ENCODE measurements at regions not wholly inside any gene's neighbourhood (a gene's known extent, or its start where the extent isn't known, plus 50 kb on each side); places are given as distances from the start of the nearest gene placed in this dataset.

DNA sequence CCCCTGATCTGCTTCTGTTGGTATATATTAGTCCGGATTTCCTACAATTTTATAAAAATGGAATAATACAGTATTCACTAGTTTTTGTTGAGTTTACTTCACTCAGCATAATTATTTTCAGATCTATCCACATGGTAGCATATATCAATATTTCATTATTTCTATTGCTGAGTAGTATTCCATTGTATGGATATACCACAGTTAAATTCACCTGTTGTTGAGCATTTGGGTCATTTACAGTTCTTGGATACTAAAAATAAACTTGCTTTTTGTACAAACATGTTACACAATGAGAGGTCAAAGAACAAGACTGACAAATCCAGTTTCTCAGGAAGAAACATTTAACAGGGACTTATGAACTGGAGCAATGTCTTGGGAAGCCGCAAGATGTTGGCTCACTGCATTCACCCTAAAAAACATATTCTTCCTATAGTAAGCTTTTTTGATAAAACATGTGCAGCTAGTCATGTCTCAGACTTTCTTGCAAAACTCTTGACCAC lies 126.9 kb upstream of the HS3ST2 start:
- ChIA-PET POLR2A (no interaction called here), CTCF (interaction anchor here (1.1 kb wide), 1 partner anchor 9 kb away, joined by 3 read pairs; no protein-coding TSS in a partner anchor)
- no peak for DNase-seq (ENCODE audit: low read depth, low spot score)
- H4K20me1 ChIP-seq (replicated peaks; ENCODE audit: control insufficient read depth, extremely low read depth, insufficient read depth, low read length), result no peaks in the 10 kb centered on the region
- no peaks in the 10 kb centered on the region for H3K27me3 ChIP-seq (ENCODE audit: control insufficient read depth in 2 of 2, insufficient read depth in 2 of 2, low read length in 2 of 2)
- H3K4me2 ChIP-seq (ENCODE audit: insufficient read depth, low read length), result no peak overlapping the region
- H3K27ac ChIP-seq (ENCODE audit: insufficient read depth, low read depth, low read length), result no peak overlapping the region
- no peak overlapping the region for H2AFZ ChIP-seq (ENCODE audit: low read depth, low read length)
- dilution Hi-C loops (cut with MboI; ENCODE audit: extremely low pct_ligation_motif_present, low sequenced_read_pairs), result no loop called here
- H3K9me1 ChIP-seq (replicated peaks; ENCODE audit: control insufficient read depth, extremely low read depth, insufficient read depth, low read length), result no peaks in the 10 kb centered on the region
- intact Hi-C loops (cut with micrococcal nuclease), result no loop called here
- no peak overlapping the region for H3K4me3 ChIP-seq (replicated peaks in 1 of 3; ENCODE audit: insufficient read depth in 1 of 3, low read depth in 1 of 3, low read length in 3 of 3)
- H3K79me2 ChIP-seq (ENCODE audit: control insufficient read depth, insufficient read depth, low read length), result no peaks in the 10 kb centered on the region
- no peak overlapping the region for H3K9ac ChIP-seq (replicated peaks; ENCODE audit: extremely low read depth, insufficient read depth, low read length)
- H3K36me3 ChIP-seq (ENCODE audit: control insufficient read depth in 2 of 2, extremely low read depth in 1 of 2, insufficient read depth in 2 of 2, low read length in 2 of 2), result no peaks in the 10 kb centered on the region
- no peak for FAIRE-seq
- H3K4me1 ChIP-seq (ENCODE audit: control insufficient read depth, extremely low read depth, insufficient read depth, low read length), result no peaks in the 10 kb centered on the region
- H3K9me3 ChIP-seq (replicated peaks; ENCODE audit: control insufficient read depth, insufficient read depth, low read length), result no peaks in the 10 kb centered on the region
- TF ChIP-seq GATA2 (IDR thresholded peaks at IDR 0.05; ENCODE audit: insufficient read depth, insufficient read length, low read depth, low read length) (no peak), MYC (IDR thresholded peaks at IDR 0.05; ENCODE audit: low read depth, low read length) (no peak), CTCF (IDR thresholded peaks at IDR 0.05; ENCODE audit: extremely low read depth in 1 of 2, insufficient read depth in 1 of 2, low read depth in 1 of 2, low read length in 2 of 2) (no peak), POLR2AphosphoS5 (IDR thresholded peaks at IDR 0.05; ENCODE audit: insufficient read depth, low read depth, low read length) (no peak), MAX (IDR thresholded peaks at IDR 0.05; ENCODE audit: insufficient read depth, insufficient read length) (no peak), EZH2 (IDR thresholded peaks at IDR 0.05; ENCODE audit: borderline replicate concordance, low read depth, low read length, severe bottlenecking) (no peak), FOS (IDR thresholded peaks at IDR 0.05; ENCODE audit: borderline replicate concordance, insufficient read depth, low read length) (no peak), POLR2A (IDR thresholded peaks at IDR 0.05; ENCODE audit: low read depth, low read length) (no peak), JUN (IDR thresholded peaks at IDR 0.05; ENCODE audit: borderline replicate concordance, insufficient read depth, insufficient read length, low read depth) (no peak)
- BruUV-seq (replicated peaks), result no TSS peak

Measured in endothelial cell of umbilical vein (primary cell).